GM18873 (cell line): ENCODE measurements at regions not wholly inside any gene's neighbourhood (a gene's known extent, or its start where the extent isn't known, plus 50 kb on each side); places are given as distances from the start of the nearest gene placed in this dataset.
A peak's percentile ranks its signal among the peaks of the same experiment; 100 is the strongest.
"Not testable (repeated sequence)": the region's sequence is repeated elsewhere in the genome, so short reads cannot be mapped to it uniquely, and the experiment has no call there.

Experiments used
- ATAC-seq: cut with Tn5 transposase; IDR thresholded peaks from one replicate; pipeline ENCODE4 v1.9.1; 2021; ENCODE audit warnings: mild to moderate bottlenecking, moderate library complexity, moderate number of reproducible peaks; ENCODE audit not compliant: unreplicated experiment, low FRiP score

GRCh38 chr3:195635262-195635873 is 51.6 kb upstream of the APOD start:
- not testable (repeated sequence) for ATAC-seq

- ATAC-seq, result peak; percentile 88
Observed at GRCh38 chr3:195634426-195635261, 50.9 kb upstream of the APOD start.
